ENCODE measurements at regions not wholly inside any gene's neighbourhood (a gene's known extent, or its start where the extent isn't known, plus 50 kb on each side); places are given as distances from the start of the nearest gene placed in this dataset.

DNA sequence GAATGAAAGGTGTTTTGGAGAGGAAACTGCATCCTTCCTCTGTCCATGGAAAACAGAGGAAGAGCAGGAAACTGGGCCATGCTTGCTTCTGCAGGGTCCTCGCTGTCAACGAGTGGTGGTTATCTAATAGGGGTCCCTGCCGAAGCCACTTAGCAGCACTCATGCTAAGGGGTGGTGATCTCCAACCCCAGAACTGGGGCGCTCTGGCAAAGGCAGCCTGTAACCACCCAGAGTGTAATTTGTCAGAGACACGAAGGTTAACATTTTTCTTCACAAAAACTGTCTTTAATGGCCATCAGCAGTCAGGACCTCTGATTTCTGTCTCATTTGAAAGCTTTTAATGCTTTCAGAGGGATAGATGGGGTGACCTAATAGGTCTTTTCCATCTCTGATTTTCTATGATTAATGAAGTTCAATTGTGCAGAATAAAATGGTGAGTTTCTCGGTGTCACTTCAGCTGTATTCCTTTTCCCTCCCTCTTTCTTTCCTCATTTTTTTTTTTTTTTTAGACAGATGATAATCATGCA, 231.3 kb upstream of the CELF4 start:
- DNase-seq (ENCODE audit: low spot score): no peak
- in situ Hi-C loops (cut with MboI; ENCODE audit: low pct_unique_long_range_greater_than_20kb, low sequenced_read_pairs, unreplicated experiment): no loop called here
- TF ChIP-seq, protein P1, sequence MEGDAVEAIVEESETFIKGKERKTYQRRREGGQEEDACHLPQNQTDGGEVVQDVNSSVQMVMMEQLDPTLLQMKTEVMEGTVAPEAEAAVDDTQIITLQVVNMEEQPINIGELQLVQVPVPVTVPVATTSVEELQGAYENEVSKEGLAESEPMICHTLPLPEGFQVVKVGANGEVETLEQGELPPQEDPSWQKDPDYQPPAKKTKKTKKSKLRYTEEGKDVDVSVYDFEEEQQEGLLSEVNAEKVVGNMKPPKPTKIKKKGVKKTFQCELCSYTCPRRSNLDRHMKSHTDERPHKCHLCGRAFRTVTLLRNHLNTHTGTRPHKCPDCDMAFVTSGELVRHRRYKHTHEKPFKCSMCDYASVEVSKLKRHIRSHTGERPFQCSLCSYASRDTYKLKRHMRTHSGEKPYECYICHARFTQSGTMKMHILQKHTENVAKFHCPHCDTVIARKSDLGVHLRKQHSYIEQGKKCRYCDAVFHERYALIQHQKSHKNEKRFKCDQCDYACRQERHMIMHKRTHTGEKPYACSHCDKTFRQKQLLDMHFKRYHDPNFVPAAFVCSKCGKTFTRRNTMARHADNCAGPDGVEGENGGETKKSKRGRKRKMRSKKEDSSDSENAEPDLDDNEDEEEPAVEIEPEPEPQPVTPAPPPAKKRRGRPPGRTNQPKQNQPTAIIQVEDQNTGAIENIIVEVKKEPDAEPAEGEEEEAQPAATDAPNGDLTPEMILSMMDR (IDR thresholded peaks at IDR 0.05; ENCODE audit: extremely low read depth, insufficient read depth, missing control alignments): no peak

DNA sequence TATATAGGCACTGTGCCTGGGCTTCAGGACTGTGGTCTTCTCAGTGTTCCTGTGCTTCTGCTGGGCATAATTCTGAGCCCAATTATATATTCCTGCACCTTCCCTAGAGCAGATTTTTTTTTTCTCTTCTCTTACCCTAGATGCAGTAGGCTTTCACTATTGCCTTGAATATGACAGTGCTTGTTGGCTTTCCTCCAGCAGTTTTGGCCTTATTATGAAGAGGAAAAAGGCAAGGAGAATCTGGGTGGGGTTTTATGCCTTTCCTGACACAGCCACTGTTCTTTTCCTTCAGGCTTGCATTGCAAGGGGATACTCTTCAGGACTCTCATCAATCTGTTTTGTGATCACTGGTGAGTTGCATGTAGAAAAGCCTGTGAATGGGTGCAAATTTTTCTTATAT, 221.9 kb upstream of the CELF4 start:
- TF ChIP-seq, protein P1 (IDR thresholded peaks at IDR 0.05; ENCODE audit: extremely low read depth, insufficient read depth, missing control alignments): no peak
- in situ Hi-C loops (cut with MboI; ENCODE audit: low pct_unique_long_range_greater_than_20kb, low sequenced_read_pairs, unreplicated experiment): no loop called here
- no peak for DNase-seq (ENCODE audit: low spot score)

DNA sequence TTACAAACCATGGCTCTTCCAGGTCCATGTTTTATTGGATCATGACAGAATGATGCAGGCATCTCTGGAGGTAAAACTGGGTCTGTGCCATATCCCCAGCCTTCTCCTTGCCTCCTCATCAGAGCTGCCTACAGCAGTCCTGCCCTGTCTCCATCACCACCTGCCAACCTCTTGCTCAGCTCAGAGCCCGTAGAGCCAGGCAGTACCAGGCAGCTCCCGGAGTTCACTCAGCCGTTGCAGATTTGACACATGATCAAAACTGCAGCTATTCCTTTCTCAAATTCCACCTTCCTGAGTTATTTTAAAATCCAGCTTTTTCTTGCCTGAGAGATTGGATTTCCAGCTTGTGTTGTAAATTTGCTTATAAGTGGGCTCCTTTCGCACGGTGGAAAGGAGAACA, 218.2 kb upstream of the CELF4 start:
- no peak for DNase-seq (ENCODE audit: low spot score)
- in situ Hi-C loops (cut with MboI; ENCODE audit: low pct_unique_long_range_greater_than_20kb, low sequenced_read_pairs, unreplicated experiment): no loop called here

DNA sequence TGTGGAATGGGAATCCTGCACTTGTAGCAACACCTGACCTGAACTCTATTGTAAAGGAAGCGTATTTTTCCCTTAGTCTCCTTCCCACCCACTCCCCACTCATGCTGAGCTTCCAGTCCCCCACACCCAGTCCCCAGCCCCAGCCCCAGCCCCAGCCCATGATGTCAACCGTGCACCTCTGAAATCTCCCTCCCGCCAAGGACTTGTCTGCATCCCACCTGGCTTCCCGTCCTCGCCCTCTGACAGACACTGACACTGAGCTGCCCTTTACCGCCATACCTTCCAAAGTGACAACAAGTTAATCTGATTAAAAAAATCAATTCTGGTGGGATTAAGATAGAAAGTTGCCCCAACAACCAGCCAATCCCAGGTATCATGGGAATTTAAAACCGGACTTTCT, 213.6 kb upstream of the CELF4 start:
- in situ Hi-C loops (cut with MboI; ENCODE audit: low pct_unique_long_range_greater_than_20kb, low sequenced_read_pairs, unreplicated experiment): no loop called here

More for the DNA sequence above, 218.2 kb upstream of the CELF4 start:
- TF ChIP-seq, protein P1 (IDR thresholded peaks at IDR 0.05; ENCODE audit: extremely low read depth, insufficient read depth, missing control alignments): no peak

DNA sequence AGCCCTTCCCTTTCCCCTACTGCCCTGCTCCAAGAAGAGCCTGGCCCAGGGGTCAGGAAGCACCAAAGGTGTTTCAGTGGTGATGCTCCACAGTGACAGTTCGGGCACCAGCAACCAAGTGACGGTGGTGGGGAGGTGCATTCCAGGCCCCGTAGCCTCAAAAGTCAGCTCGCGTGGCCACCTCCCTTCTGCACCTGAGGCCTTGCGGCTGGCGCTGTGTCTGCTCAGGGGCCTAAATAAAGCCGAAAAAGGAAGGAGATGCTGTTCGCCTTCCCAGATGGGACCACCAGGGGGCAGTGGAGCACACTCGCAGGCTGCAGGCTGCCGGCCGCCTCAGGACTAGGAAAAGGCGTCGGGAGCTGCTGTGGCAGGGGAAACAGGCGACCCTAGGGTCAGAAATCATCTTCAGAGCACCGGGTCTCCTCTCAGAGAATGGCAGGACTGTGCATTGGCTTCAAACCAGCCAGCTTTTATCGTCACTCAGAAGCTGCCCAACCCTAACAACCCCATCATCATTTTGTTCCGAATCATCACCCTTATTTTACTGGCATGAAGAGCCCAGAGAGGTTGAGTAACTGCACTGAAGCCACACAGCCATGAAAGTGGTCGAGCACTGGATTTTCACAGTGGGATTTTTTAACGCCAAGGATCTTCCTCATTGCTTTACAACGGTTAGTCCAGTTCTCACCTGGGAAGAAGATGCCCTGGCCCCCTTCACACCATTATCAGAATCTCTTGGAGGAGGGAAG, 213.0 kb upstream of the CELF4 start:
- TF ChIP-seq, protein P1 (IDR thresholded peaks at IDR 0.05; ENCODE audit: extremely low read depth, insufficient read depth, missing control alignments): peak; percentile 93
- in situ Hi-C loops (cut with MboI; ENCODE audit: low pct_unique_long_range_greater_than_20kb, low sequenced_read_pairs, unreplicated experiment): no loop called here
- DNase-seq (ENCODE audit: low spot score): peak; percentile 66

More for the DNA sequence above, 213.6 kb upstream of the CELF4 start:
- DNase-seq (ENCODE audit: low spot score): no peak
- TF ChIP-seq, protein P1 (IDR thresholded peaks at IDR 0.05; ENCODE audit: extremely low read depth, insufficient read depth, missing control alignments): no peak

DNA sequence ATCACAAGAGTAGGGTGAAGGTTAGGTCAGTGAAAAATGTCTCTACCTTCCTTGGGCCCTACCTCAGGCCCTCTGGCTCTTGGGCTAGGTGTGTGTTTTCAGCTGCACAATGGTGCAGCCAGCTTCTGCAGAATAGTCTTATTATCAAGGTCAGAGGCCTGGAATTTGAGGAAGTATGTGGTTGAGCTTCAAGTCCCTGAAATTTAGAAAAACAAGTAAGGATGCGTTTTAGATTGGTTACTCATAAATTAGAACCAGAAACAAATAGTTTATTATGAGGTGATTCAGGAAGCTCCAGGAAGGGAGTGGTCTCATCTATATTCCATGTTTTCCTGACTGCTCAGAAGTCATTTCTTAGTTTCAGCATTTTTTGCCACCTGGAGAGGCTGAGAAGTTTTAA, 204.2 kb upstream of the CELF4 start:
- in situ Hi-C loops (cut with MboI; ENCODE audit: low pct_unique_long_range_greater_than_20kb, low sequenced_read_pairs, unreplicated experiment): no loop called here
- TF ChIP-seq, protein P1 (IDR thresholded peaks at IDR 0.05; ENCODE audit: extremely low read depth, insufficient read depth, missing control alignments): no peak
- no peak for DNase-seq (ENCODE audit: low spot score)
